ENCODE measurements at regions not wholly inside any gene's neighbourhood (a gene's known extent, or its start where the extent isn't known, plus 50 kb on each side); places are given as distances from the start of the nearest gene placed in this dataset.

- Histone ChIP-seq H3K27ac (ENCODE audit: low read depth, low read length) (no peak overlapping the region), H3K9me3 (ENCODE audit: control insufficient read depth, low read length) (no peaks in the 10 kb centered on the region), H3K9ac (ENCODE audit: extremely low read depth, low read length, poor library complexity, severe bottlenecking) (no peak overlapping the region), H3K4me3 (ENCODE audit: low read length) (no peak overlapping the region), H3K36me3 (ENCODE audit: control insufficient read depth, insufficient read depth, low read length) (no peaks in the 10 kb centered on the region), H3K27me3 (ENCODE audit: control insufficient read depth, insufficient read depth, low read length, poor library complexity, severe bottlenecking) (no peaks in the 10 kb centered on the region), H3K4me1 (ENCODE audit: control insufficient read depth, insufficient read depth, low read length) (no peaks in the 10 kb centered on the region)
- DNase-seq, result no peak
- Mint-ChIP-seq H3K4me1 (no peaks in the 10 kb centered on the region), H3K36me3 (ENCODE audit: low read depth) (no peaks in the 10 kb centered on the region), H3K27me3 (ENCODE audit: insufficient read depth) (no peaks in the 10 kb centered on the region), H3K4me3 (no peak overlapping the region), H3K27ac (no peak overlapping the region), H3K9me3 (no peaks in the 10 kb centered on the region)
- 89 to 94% methylated on average over 4 to 6 of the region's 6 CpGs for WGBS, 2 experiments (ENCODE audit: insufficient coverage in 1 of 2, insufficient read length in 1 of 2)
- no peak for TF ChIP-seq CTCF (conservative IDR thresholded peaks at IDR 0.05)
These were observed 381.6 kb upstream of the CNR1 start for GRCh38 chr6:88547768-88548167.

GRCh38 chr6:88545991-88546390 is 379.8 kb upstream of the CNR1 start:
- no peaks in the 10 kb centered on the region for H3K4me1 Mint-ChIP-seq
- H3K4me3 Mint-ChIP-seq, result no peak overlapping the region
- no peak overlapping the region for H3K27ac Mint-ChIP-seq
- no peaks in the 10 kb centered on the region for H3K36me3 ChIP-seq (ENCODE audit: control insufficient read depth, insufficient read depth, low read length)
- no peaks in the 10 kb centered on the region for H3K36me3 Mint-ChIP-seq (ENCODE audit: low read depth)
- H3K9me3 Mint-ChIP-seq, result no peaks in the 10 kb centered on the region
- no peak overlapping the region for H3K9ac ChIP-seq (ENCODE audit: extremely low read depth, low read length, poor library complexity, severe bottlenecking)
- 66% methylated on average over 3 of the region's 4 CpGs; no CpG with 5 or more reads in 1 of the 2 experiments for WGBS, 2 experiments (ENCODE audit: insufficient coverage in 1 of 2, insufficient read length in 1 of 2)
- H3K27ac ChIP-seq (ENCODE audit: low read depth, low read length), result no peak overlapping the region
- H3K27me3 ChIP-seq (ENCODE audit: control insufficient read depth, insufficient read depth, low read length, poor library complexity, severe bottlenecking), result no peaks in the 10 kb centered on the region
- H3K4me3 ChIP-seq (ENCODE audit: low read length), result no peak overlapping the region
- H3K27me3 Mint-ChIP-seq (ENCODE audit: insufficient read depth), result no peaks in the 10 kb centered on the region
- H3K4me1 ChIP-seq (ENCODE audit: control insufficient read depth, insufficient read depth, low read length), result no peaks in the 10 kb centered on the region
- H3K9me3 ChIP-seq (ENCODE audit: control insufficient read depth, low read length), result no peaks in the 10 kb centered on the region
- DNase-seq, result no peak
- no peak for TF ChIP-seq CTCF (conservative IDR thresholded peaks at IDR 0.05)

GRCh38 chr6:88544986-88545612 is 379.0 kb upstream of the CNR1 start:
- Mint-ChIP-seq H3K27me3 (ENCODE audit: insufficient read depth) (no peaks in the 10 kb centered on the region), H3K9me3 (no peaks in the 10 kb centered on the region), H3K4me1 (no peaks in the 10 kb centered on the region), H3K4me3 (no peak overlapping the region), H3K36me3 (ENCODE audit: low read depth) (no peaks in the 10 kb centered on the region), H3K27ac (no peak overlapping the region)
- Histone ChIP-seq H3K27me3 (ENCODE audit: control insufficient read depth, insufficient read depth, low read length, poor library complexity, severe bottlenecking) (no peaks in the 10 kb centered on the region), H3K36me3 (ENCODE audit: control insufficient read depth, insufficient read depth, low read length) (no peaks in the 10 kb centered on the region), H3K9ac (ENCODE audit: extremely low read depth, low read length, poor library complexity, severe bottlenecking) (no peak overlapping the region), H3K4me3 (ENCODE audit: low read length) (no peak overlapping the region), H3K4me1 (ENCODE audit: control insufficient read depth, insufficient read depth, low read length) (no peaks in the 10 kb centered on the region), H3K9me3 (ENCODE audit: control insufficient read depth, low read length) (no peaks in the 10 kb centered on the region), H3K27ac (ENCODE audit: low read depth, low read length) (no peak overlapping the region)
- DNase-seq, result no peak
- 86 to 91% methylated on average over 2 to 4 of the region's 4 CpGs for WGBS, 2 experiments (ENCODE audit: insufficient coverage in 1 of 2, insufficient read length in 1 of 2)
- no peak for TF ChIP-seq CTCF (conservative IDR thresholded peaks at IDR 0.05)

All from endodermal cell (in vitro differentiated cells).